ENCODE measurements at regions not wholly inside any gene's neighbourhood (a gene's known extent, or its start where the extent isn't known, plus 50 kb on each side); places are given as distances from the start of the nearest gene placed in this dataset.
"Not testable (repeated sequence)": the region's sequence is repeated elsewhere in the genome, so short reads cannot be mapped to it uniquely, and the experiment has no call there.

DNA sequence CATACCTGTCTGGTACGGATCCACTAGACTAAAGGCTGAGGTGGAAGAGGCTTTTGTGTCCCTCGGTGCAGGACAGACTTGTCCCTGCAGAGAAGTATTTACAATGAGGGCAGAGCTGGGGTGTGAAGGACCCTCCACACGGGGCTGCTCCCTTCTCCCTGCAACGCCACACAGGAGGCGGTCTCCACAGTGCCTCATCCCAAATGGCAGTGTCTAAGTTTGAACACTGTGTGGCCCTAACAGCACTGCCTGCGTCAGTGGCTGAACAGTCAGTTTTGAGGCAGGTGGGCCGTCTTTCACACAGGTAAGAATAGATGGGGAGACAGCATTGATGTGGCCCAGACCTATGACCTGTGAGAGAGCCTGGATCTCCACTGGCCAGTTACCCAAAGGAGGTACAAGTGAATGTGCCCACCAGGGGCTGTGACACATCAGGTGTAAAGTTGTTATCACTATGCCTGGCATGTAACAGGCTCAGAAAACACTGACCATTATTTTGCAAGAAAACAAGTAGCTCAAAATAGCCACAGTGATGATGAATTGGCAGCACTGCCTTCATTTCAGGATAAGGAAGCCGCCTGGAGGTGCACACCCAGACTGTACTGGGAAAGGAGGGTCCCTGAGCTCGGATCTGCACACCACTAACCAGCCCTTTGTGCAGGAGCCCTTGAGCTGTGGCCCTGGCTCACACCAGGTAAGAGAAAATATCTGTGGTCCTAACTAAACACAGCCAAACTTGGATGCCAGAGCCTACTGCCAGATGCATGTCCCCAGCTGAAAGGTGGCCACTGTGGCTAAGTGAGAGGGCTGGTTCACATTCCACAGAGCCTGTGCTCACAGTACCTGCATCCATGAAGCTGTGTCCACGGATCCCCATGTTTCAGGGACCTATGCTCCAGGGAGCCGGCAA, 246.7 kb downstream of the DLL1 start:
- no peak for DNase-seq (ENCODE audit: low read depth)

DNA sequence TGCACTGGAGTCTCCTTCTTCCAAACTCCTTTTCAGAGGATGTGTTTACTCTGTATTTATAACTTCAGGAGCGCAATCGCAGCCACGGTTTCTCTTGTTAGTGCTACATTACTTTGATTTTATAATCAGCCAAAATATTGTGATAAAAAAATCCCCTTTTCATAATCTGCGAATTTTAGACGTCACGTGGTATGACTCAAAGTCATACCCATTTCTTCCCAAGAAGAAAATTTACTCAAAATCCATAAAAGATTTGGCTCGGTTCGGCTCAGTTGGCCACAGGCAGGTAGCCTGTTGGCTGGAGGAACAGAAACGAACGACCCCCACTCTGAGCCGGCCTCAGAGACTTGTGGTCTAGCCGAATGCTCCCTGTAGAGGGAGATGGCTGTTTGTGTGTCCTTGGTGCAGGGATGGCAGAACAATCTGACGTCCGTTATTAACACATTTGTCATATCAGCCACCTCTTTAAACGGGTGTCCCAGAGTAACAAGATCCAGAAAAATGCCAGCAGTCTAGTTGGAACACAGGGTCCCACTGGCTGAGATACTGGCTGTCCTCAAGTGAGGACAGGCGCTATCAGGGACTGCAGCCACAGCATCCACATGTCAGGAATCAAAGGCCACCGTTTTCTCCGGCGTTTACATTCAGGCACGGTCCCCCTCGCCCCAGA, 247.6 kb downstream of the DLL1 start:
- DNase-seq (ENCODE audit: low read depth), result no peak

DNA sequence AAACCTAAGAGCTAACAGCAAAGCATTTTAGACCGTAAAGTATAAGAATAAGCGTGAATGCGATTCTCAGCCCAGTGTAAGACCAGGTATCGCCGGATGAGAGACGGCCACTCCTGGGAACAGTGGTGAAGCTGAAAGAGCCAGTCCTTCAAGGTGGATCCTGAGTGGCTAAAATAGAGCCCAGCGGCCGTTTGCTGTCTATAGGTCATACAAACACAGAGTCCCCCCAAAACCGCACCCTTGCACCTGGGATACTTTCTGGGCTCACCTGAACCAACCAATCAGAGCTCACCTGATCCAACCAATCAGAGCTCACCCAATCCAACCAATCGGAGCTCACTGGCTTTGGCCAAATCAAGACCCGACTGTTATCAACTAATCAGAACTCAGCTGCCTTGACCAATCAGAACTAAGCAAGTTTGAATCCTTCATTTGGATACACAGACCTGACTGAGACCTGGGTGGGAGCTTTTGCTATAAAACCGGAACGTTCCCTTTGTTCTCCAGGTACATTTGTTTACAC, 248.2 kb downstream of the DLL1 start:
- no peak for DNase-seq (ENCODE audit: low read depth)

DNA sequence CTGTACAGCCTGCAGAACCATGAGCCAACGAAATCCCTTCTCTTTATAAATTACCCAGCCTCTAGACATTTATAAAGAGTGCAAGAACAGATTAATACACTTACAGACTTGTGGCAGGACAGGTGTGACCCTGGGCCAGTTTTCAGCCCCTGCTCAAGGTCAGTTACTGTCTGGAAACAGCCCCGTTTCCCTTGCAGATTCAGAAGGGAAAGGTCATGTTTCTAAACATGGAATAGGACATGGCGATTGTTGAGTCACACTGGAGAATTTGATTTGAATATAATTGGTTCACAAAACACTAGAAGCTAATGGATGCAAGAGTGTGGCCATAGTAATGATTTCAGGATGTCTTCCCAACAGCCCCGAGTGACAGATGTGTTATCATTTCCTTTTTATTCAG, 248.8 kb downstream of the DLL1 start:
- DNase-seq (ENCODE audit: low read depth), result no peak

DNA sequence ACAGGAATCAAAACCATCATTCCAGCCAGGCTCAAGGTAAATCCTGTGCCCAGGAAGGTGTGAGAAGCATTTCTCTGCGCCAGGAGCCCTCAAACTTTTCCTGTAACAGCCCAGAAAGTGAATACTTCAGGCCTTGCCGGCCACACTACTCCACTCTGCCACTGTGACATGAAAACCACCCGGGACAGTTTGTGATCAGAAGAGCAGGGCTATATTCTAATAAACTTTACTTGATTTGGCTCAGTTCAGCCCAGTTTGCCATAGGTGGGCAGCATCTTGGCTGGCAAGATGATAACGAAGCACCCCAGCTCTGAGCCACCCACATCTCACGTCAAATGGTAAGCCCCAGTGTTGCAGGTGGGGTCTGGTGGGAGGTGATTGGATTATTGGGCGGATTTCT, 249.4 kb downstream of the DLL1 start:
- DNase-seq (ENCODE audit: low read depth), result no peak

DNA sequence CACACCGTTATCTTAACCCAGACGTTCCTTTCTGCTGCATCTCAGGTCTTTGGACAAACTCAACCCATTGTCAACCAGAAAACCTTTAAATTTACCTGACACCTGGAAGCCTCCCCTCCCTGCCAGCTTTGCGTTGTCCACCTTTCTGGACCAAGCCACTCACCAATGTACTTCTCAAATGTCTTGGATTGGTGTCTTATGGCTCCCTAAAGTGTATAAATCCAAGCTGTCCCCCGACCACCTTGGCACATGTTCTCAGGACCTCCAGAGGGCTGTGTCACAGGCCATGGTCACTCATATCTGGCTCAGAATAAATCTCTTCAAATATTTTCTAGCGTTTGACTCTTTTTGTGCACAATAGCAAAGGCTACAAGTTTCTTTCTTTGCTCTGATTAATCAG, 250.0 kb downstream of the DLL1 start:
- DNase-seq (ENCODE audit: low read depth), result no peak

- no peak for DNase-seq (ENCODE audit: low read depth)
Observed at GRCh38 chr6:170040115-170040500, 250.8 kb downstream of the DLL1 start.

DNA sequence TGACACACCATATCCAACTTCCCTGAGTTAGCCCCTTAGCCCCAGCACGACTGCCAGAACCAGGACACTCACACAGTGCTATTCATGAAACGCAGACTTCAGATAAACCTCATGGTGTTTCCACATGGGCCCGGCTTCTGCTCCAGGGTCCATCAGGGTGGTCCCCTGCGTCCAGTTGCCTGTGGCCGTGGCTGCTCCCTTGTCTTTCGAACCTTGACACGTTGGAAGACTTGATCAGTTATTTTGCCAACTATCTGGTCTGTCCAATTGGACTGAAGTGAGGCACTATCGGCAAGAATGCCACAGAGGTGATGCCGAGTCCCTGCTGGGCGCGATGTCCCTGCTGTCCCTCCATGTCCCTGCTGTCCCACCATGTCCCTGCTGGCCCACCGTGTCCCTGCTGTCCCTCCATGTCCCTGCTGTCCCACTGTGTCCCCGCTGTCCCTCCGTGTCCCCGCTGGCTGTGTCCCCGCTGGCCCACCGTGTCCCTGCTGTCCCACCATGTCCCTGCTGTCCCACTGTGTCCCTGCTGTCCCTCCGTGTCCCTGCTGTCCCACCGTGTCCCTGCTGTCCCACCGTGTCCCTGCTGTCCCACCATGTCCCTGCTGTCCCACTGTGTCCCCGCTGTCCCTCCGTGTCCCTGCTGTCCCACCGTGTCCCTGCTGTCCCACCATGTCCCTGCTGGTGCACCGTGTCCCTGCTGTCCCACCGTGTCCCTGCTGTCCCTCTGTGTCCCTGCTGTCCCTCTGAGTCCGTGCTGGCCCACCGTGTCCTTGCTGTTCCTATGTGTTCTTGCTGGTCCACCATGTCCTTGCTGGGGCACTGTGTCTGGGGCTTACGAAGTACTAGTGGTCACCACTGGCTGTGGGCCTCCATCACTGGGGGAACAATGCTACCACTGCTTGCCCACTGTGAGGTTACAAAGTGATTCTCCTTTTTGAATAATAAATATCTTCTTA, 251.4 kb downstream of the DLL1 start:
- no peak for DNase-seq (ENCODE audit: low read depth)

DNA sequence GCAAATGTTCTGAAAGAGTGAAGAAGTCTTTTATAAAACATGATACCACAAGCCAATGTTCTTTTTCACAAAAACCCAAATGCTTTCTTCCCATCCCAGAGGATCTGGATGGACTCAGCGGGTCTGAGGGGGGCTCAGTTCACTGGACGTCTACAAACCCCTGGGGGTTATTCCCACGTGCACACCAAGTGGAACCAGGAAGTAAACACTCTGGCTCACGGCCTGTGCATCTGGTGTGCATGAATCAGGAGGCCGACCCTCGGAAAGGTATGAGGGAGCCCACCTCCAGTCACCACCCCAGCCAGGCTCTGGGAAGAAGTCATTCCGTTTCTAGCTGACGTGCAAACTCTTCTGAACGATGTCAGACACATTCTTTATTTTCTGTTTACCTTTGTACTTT, 252.2 kb downstream of the DLL1 start:
- DNase-seq (ENCODE audit: low read depth), result no peak

DNA sequence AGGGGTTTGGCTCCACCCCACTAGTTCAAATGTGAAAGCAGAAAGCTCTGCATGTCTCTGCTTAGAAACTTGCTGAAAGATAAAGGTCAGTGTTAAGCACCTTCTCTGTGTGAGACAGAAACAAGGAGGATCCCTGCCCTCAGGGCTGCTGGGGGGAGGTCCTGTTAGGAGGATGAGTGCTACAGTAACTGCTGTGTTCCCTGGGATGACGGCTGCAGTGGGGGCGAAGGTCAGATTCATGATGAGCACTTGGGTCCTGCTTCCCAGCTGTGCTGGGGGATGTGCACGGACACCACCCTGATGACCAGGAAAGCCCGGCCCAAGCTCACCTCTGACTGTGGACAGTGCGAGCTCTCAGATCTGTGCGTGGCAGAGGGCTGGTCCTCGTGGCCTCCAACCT, 252.6 kb downstream of the DLL1 start:
- no peak for DNase-seq (ENCODE audit: low read depth)

DNA sequence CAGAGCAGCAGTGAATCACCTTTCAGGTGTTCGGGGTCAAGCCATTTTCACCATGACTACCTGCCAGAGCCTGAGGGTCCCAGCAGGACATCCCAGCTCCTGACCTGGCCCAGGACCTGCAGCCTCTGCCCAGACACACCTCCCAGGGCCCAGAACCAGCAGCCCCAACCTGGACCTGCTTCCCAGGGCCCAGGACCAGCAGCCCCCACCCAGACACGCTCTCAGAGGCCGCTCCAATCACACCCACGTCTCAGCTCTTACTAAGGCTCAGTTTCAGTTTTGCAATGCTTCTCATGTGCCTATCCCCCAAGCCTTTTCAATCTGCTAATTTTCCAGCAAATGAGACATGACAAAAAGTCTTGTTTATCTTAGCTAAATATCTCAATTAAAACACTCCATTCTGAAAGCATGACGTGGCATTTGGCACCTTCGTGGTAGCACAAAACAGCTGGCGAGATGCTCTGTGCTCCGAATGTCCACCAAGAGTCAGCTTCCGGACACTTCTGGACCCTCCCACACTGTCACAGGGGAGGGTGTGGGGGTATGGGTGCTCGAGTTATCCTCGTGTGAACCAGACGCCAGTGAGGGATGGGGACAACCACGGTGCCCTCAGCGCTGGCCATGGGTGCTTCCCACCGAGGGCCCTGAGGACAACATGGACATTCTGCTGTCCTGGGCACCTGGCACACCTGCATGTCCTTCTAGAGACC, 253.2 kb downstream of the DLL1 start:
- no peak for DNase-seq (ENCODE audit: low read depth)

- DNase-seq (ENCODE audit: low read depth), result no peak
Observed at GRCh38 chr6:170036916-170037315, 254.0 kb downstream of the DLL1 start.

DNA sequence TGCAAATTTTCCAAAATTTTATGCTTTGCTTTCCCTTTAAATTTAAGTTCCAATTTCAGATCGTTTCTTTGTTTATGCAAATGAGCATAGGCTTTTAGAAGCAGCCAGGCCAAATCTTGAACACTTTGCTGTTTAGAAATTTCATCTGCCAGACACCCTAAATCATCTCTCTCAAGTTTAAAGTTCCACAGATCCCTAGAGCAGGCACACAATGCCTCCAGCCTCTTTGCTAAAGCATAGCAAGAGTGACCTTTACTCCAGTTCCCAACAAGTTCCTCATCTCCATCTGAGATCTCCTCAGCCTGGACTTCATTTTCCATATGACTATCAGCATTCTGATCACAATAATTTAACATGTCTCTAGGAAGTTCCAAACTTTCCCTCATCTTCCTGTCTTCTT, 254.5 kb downstream of the DLL1 start:
- not testable (repeated sequence) for DNase-seq (ENCODE audit: low read depth)

DNA sequence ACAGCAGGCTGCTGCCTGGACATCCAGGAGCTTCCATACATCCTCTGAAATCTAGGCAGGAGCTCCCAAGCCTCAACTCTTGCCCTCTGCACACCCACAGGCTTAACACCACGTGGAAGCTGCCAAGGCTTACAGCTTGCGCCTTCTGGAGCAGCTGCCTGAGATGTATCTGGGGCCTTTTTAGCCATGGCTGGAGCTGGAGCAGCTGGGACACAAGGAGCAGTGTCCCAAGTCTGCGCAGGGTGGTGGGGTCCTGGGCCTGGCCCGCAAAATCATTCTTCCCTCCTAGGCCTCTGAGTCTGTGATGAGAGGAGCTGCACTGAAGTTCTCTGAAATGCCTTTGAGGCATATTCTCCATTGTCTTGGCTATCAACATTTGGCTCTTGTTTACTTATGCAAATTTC, 255.0 kb downstream of the DLL1 start:
- no peak for DNase-seq (ENCODE audit: low read depth)

- no peak for DNase-seq (ENCODE audit: low read depth)
Observed at GRCh38 chr6:170035044-170035443, 255.8 kb downstream of the DLL1 start.

DNA sequence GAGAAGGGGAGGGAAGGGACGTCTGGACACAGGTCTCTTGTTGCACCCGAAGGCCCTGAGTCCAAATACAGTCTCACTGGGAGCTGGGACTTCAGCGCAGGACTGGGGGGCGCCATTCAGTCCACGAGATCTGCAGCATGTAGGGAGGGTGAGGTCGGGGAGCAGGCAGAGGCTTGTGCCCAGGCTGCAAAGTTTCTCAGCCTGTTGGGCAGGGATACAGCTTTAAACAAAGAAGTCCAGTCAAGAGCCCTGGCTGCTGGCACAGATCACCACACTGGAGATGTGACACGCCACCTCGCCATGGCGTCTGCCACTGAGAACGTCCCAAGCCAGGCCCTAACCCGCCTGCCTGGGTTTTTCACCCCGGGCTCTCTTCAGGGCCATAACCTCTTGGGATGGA, 256.6 kb downstream of the DLL1 start:
- DNase-seq (ENCODE audit: low read depth), result no peak

- DNase-seq (ENCODE audit: low read depth), result no peak
Observed at GRCh38 chr6:170033666-170034065, 257.2 kb downstream of the DLL1 start.

DNA sequence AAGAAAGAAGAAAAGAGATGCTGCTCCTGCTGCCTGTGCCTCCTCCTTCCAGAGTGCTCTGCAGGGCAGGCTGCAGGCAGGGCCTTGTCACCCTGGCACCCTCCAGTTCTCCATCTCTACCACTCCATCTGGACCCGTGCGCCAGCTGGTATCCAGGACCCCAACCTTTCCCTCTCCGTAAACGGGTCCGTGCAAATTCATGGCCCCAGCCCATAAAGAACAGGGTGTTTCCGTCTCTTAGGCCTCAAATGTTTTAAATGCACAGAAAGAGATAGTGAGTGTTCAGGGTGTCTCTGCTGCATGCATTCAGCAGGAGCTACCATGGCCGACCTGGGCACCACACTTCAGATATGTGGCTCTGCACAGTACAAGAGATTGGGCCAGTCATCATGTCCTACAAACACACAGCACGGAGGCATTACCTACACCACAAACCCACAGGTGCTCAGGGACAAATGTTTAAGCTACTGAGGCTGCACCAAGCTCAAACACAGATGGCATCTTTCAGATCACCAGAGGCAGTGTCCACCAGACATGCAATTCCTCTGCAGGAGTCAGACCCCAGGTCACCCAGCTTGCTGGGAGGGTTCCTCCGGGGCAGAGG, 258.1 kb downstream of the DLL1 start:
- no peak for DNase-seq (ENCODE audit: low read depth)

DNA sequence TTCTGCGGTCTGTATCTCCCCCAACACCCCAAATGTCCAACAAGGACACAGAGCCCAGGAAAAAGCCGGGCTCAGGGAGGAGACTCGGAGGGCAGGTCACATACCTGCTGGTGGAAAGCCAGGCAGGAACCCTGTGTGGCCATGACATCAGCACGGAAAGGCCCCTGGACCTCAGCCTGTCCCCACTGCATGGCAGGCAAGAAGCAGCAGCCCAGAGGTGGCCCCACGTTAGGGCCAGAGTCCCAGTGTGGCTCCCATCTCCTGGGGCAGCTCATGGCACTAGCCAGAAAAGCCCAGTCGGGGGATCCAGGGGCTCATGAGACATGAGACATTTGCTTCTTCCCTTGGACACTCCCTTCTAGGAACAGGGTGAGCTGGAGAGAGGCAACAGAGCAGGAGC, 258.7 kb downstream of the DLL1 start:
- DNase-seq (ENCODE audit: low read depth), result no peak

DNA sequence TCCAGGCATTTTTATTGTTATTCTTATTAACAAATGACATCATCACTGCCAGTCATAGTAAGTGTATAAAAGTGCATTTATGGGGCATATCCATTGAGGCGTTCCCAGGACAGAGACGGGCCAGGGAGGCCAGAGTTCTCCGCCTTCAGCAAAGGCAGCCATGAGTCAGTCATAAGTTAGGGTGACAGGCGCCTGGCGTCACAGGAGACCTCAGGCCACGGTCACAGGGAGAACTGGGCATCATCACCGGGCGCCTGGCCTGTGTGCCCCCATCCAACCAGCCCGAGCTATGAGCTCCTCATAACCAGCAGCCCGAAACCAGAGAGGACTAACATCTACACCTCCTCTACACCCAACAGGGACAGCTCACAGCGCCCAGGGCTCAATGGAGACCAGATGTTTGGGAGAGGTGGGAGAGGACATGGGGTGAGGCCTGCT, 259.2 kb downstream of the DLL1 start:
- no peak for DNase-seq (ENCODE audit: low read depth)

All from T follicular helper cell (primary cell).